HCT116 (cell line): ENCODE measurements at regions not wholly inside any gene's neighbourhood (a gene's known extent, or its start where the extent isn't known, plus 50 kb on each side); places are given as distances from the start of the nearest gene placed in this dataset.

Source experiments
- CBX3 ChIP-seq: IDR thresholded peaks from 2 replicates; pipeline ENCODE4 v1.6.1; 2012; ENCODE audit warnings: low read depth
- CEBPB ChIP-seq: IDR thresholded peaks from 2 replicates; pipeline ENCODE4 v1.6.1; 2012; ENCODE audit warnings: low read depth
- EZH2 ChIP-seq: fragments of 200-600 bp; sonication (generic); IDR thresholded peaks from 2 replicates; pipeline ENCODE4 v1.6.1; 2017; ENCODE audit warnings: antibody characterized with exemption, mixed run types
- EZH2phosphoT487 ChIP-seq: fragments of 200-600 bp; IDR thresholded peaks from 2 replicates; pipeline ENCODE4 v1.6.1; 2018; ENCODE audit warnings: antibody characterized with exemption, borderline replicate concordance
- JUND ChIP-seq: IDR thresholded peaks from 2 replicates; pipeline ENCODE4 v1.6.1; 2012
- POLR2AphosphoS5 ChIP-seq: IDR thresholded peaks from 2 replicates; pipeline ENCODE4 v1.6.1; 2011; ENCODE audit warnings: mild to moderate bottlenecking, low read depth, low read length, moderate library complexity
- RAD21 ChIP-seq: IDR thresholded peaks from 2 replicates; pipeline ENCODE4 v1.6.1; 2012; ENCODE audit warnings: low read depth, mild to moderate bottlenecking
- SIN3A ChIP-seq: IDR thresholded peaks from 2 replicates; pipeline ENCODE4 v1.6.1; 2012; ENCODE audit warnings: low read depth
- YY1 ChIP-seq: IDR thresholded peaks from 2 replicates; pipeline ENCODE4 v1.6.1; 2011; ENCODE audit warnings: low read length, low read depth, moderate library complexity, mild to moderate bottlenecking; ENCODE audit not compliant: insufficient replicate concordance; ENCODE audit errors: extremely low read depth
- ZNF274 ChIP-seq: fragments of 200-500 bp; sonication (Bioruptor generic); IDR thresholded peaks from 2 replicates; pipeline ENCODE4 v1.6.1; 2014; ENCODE audit warnings: mild to moderate bottlenecking, low read depth, low read length, inconsistent platforms
- TF ChIP-seq, protein P1 (sequence below), 3 experiments: fragments of 200-600 bp in 1 of 3; sonication (generic) in 1 of 3; IDR thresholded peaks in 2 of 3; conservative IDR thresholded peaks in 1 of 3; 2 replicates each; pipeline ENCODE4 v1.5.1; 2012 to 2017; ENCODE audit warnings: low read depth in 2 of 3, low read length in 2 of 3, antibody characterized with exemption in 1 of 3, borderline replicate concordance in 1 of 3, control low read depth in 1 of 3, mild to moderate bottlenecking in 1 of 3, mixed read lengths in 1 of 3, mixed run types in 1 of 3, moderate library complexity in 1 of 3; ENCODE audit not compliant: insufficient read depth in 1 of 3
- TF ChIP-seq, protein P2 (sequence below): IDR thresholded peaks from 2 replicates; pipeline ENCODE4 v1.6.1; 2012

DNA sequence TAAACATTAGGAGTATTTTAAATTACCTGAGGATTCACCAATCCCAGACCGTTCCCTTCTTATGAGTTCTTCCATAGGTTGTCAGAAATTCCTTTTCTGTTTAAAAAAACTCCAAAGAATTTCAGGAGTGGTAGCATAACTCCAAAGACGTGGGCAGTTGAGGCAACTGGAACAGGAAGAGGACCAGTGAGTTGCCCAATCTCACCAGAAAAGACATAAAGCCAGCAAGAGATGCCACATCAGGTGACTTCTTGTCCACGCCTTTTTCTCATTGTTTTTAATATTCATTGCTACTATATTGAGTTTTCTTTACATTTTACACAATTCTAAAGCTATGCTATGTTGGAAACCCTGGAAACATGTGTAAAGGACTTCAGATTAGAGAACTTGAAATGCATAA lies 88.1 kb upstream of the JAK1 start:
- TF ChIP-seq SIN3A: no peak
- TF ChIP-seq RAD21: no peak
- TF ChIP-seq, protein P1, sequence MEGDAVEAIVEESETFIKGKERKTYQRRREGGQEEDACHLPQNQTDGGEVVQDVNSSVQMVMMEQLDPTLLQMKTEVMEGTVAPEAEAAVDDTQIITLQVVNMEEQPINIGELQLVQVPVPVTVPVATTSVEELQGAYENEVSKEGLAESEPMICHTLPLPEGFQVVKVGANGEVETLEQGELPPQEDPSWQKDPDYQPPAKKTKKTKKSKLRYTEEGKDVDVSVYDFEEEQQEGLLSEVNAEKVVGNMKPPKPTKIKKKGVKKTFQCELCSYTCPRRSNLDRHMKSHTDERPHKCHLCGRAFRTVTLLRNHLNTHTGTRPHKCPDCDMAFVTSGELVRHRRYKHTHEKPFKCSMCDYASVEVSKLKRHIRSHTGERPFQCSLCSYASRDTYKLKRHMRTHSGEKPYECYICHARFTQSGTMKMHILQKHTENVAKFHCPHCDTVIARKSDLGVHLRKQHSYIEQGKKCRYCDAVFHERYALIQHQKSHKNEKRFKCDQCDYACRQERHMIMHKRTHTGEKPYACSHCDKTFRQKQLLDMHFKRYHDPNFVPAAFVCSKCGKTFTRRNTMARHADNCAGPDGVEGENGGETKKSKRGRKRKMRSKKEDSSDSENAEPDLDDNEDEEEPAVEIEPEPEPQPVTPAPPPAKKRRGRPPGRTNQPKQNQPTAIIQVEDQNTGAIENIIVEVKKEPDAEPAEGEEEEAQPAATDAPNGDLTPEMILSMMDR (IDR thresholded peaks at IDR 0.05 in 2 of 3, conservative IDR thresholded peaks at IDR 0.05 in 1 of 3; ENCODE audit: borderline replicate concordance in 1 of 3, insufficient read depth in 1 of 3, low read depth in 2 of 3, low read length in 2 of 3): no peak
- no peak for TF ChIP-seq CBX3
- no peak for TF ChIP-seq ZNF274
- no peak for TF ChIP-seq YY1
- TF ChIP-seq, protein P2, sequence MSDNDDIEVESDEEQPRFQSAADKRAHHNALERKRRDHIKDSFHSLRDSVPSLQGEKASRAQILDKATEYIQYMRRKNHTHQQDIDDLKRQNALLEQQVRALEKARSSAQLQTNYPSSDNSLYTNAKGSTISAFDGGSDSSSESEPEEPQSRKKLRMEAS: no peak
- no peak for TF ChIP-seq POLR2AphosphoS5
- TF ChIP-seq JUND: no peak
- no peak for TF ChIP-seq EZH2phosphoT487
- TF ChIP-seq CEBPB: no peak
- TF ChIP-seq EZH2: no peak
